ENCODE measurements at regions not wholly inside any gene's neighbourhood (a gene's known extent, or its start where the extent isn't known, plus 50 kb on each side); places are given as distances from the start of the nearest gene placed in this dataset.

GRCh38 chr12:83954071-83954789, 958.4 kb downstream of the SLC6A15 start:
- no peak overlapping the region for H3K27ac ChIP-seq
- no peaks in the 10 kb centered on the region for H3K27me3 ChIP-seq
- 55% methylated on average over 2 of the region's 2 CpGs for WGBS (ENCODE audit: insufficient coverage, low coverage, low lambda C conversion rate, missing lambda C conversion rate)
- H3K4me1 ChIP-seq: no peaks in the 10 kb centered on the region
- H3K9me3 ChIP-seq: no peaks in the 10 kb centered on the region
- H3K4me3 ChIP-seq: no peak overlapping the region
- no peaks in the 10 kb centered on the region for H3K36me3 ChIP-seq
- TF ChIP-seq POLR2A (IDR thresholded peaks at IDR 0.05): no peak
- TF ChIP-seq, protein P1, sequence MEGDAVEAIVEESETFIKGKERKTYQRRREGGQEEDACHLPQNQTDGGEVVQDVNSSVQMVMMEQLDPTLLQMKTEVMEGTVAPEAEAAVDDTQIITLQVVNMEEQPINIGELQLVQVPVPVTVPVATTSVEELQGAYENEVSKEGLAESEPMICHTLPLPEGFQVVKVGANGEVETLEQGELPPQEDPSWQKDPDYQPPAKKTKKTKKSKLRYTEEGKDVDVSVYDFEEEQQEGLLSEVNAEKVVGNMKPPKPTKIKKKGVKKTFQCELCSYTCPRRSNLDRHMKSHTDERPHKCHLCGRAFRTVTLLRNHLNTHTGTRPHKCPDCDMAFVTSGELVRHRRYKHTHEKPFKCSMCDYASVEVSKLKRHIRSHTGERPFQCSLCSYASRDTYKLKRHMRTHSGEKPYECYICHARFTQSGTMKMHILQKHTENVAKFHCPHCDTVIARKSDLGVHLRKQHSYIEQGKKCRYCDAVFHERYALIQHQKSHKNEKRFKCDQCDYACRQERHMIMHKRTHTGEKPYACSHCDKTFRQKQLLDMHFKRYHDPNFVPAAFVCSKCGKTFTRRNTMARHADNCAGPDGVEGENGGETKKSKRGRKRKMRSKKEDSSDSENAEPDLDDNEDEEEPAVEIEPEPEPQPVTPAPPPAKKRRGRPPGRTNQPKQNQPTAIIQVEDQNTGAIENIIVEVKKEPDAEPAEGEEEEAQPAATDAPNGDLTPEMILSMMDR (IDR thresholded peaks at IDR 0.05): no peak
- no peak for DNase-seq
- ATAC-seq: no peak
- intact Hi-C loops (cut with DNase I): no loop called here

DNA sequence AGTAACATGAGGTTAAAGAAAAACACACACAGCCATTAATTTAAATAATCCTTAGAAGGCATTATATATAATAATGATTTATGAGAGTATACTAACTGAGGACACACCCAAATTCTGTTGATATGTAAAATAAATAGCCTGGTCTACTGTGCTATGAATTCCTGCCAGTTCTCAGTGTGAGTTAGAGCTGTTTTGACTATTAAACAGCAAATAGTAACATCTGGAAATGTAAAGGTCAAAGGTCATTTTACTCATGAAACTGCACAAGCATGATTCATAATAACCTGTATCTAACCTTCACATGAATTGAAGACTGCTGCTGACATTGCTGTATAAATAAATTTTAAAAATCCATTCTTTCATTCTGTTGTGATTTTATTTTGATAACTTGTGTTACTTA, 966.7 kb downstream of the SLC6A15 start:
- Histone ChIP-seq H3K4me1 (no peaks in the 10 kb centered on the region), H3K27ac (no peak overlapping the region), H3K4me3 (no peak overlapping the region), H3K36me3 (no peaks in the 10 kb centered on the region), H3K9me3 (no peaks in the 10 kb centered on the region), H3K27me3 (no peaks in the 10 kb centered on the region)
- TF ChIP-seq, protein P1 (IDR thresholded peaks at IDR 0.05): no peak
- TF ChIP-seq POLR2A (IDR thresholded peaks at IDR 0.05): no peak
- DNase-seq (no peak), ATAC-seq (no peak)
- intact Hi-C loops (cut with DNase I): no loop called here

DNA sequence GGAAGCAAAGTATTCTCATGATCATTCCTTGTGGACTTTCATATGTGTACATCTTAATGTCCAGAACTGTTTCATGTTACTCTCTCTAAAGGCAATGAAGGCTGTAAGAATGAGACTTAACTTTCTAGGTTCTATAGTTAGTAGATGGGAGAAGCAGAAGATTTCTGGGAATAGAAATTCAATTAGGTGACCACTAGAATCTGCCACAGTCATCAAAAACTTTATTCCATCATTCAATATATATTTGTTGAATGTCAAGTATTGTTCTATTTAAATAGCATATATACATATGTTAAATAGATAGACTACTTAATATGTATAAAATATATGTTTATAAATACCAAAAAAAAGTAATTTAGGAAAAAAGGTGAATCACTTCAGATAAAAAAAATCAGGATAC, 972.9 kb downstream of the SLC6A15 start:
- no peaks in the 10 kb centered on the region for H3K4me1 ChIP-seq
- TF ChIP-seq, protein P1 (IDR thresholded peaks at IDR 0.05): no peak
- TF ChIP-seq POLR2A (IDR thresholded peaks at IDR 0.05): no peak
- no peaks in the 10 kb centered on the region for H3K27me3 ChIP-seq
- DNase-seq: no peak
- H3K27ac ChIP-seq: no peak overlapping the region
- H3K4me3 ChIP-seq: no peak overlapping the region
- ATAC-seq: no peak
- no peaks in the 10 kb centered on the region for H3K36me3 ChIP-seq
- intact Hi-C loops (cut with DNase I): no loop called here
- H3K9me3 ChIP-seq: no peaks in the 10 kb centered on the region

GRCh38 chr12:83933615-83934014, 979.0 kb downstream of the SLC6A15 start:
- intact Hi-C loops (cut with DNase I): no loop called here
- no peak for DNase-seq
- Histone ChIP-seq H3K36me3 (no peaks in the 10 kb centered on the region), H3K27ac (no peak overlapping the region), H3K4me3 (no peak overlapping the region), H3K9me3 (no peaks in the 10 kb centered on the region), H3K27me3 (no peaks in the 10 kb centered on the region), H3K4me1 (no peaks in the 10 kb centered on the region)
- no peak for ATAC-seq
- no peak for TF ChIP-seq POLR2A (IDR thresholded peaks at IDR 0.05)
- TF ChIP-seq, protein P1 (IDR thresholded peaks at IDR 0.05): no peak

GRCh38 chr12:83932011-83932410, 980.6 kb downstream of the SLC6A15 start:
- DNase-seq (no peak), ATAC-seq (no peak)
- Histone ChIP-seq H3K4me1 (no peaks in the 10 kb centered on the region), H3K36me3 (no peaks in the 10 kb centered on the region), H3K27ac (no peak overlapping the region), H3K9me3 (no peaks in the 10 kb centered on the region), H3K4me3 (no peak overlapping the region), H3K27me3 (no peaks in the 10 kb centered on the region)
- no peak for TF ChIP-seq POLR2A (IDR thresholded peaks at IDR 0.05)
- TF ChIP-seq, protein P1 (IDR thresholded peaks at IDR 0.05): no peak
- intact Hi-C loops (cut with DNase I): no loop called here
- 59% methylated on average over 4 of the region's 4 CpGs for WGBS (ENCODE audit: insufficient coverage, low coverage, low lambda C conversion rate, missing lambda C conversion rate)

Data from right lobe of liver (tissue), 6 donors.